ENCODE measurements at regions not wholly inside any gene's neighbourhood (a gene's known extent, or its start where the extent isn't known, plus 50 kb on each side); places are given as distances from the start of the nearest gene placed in this dataset.

- WGBS, 2 experiments, result 100% methylated on average over 1 of the region's 1 CpG; no CpG with 5 or more reads in 1 of the 2 experiments
- Histone ChIP-seq H3K27ac (ENCODE audit: insufficient read depth, low read depth, low read length, poor library complexity, severe bottlenecking) (no peak overlapping the region), H3K36me3 (ENCODE audit: control insufficient read depth, insufficient read depth, low read length) (peaks cover 5% of the 10 kb centered on the region), H3K4me3 (ENCODE audit: insufficient read depth, low read depth, low read length) (no peak overlapping the region), H3K9me3 (ENCODE audit: control insufficient read depth, low read length) (no peaks in the 10 kb centered on the region), H3K27me3 (ENCODE audit: control insufficient read depth, insufficient read depth, low read length, poor library complexity, severe bottlenecking) (no peaks in the 10 kb centered on the region), H3K4me1 (ENCODE audit: control insufficient read depth, insufficient read depth, low read length) (no peaks in the 10 kb centered on the region)
Observed at GRCh38 chr1:222938986-222939385, 124.1 kb downstream of the DISP1 start.

GRCh38 chr1:222940095-222940494 lies 125.3 kb downstream of the DISP1 start:
- no peaks in the 10 kb centered on the region for H3K27me3 ChIP-seq (ENCODE audit: control insufficient read depth, insufficient read depth, low read length, poor library complexity, severe bottlenecking)
- H3K9me3 ChIP-seq (ENCODE audit: control insufficient read depth, low read length), result no peaks in the 10 kb centered on the region
- H3K36me3 ChIP-seq (ENCODE audit: control insufficient read depth, insufficient read depth, low read length), result peaks cover 5% of the 10 kb centered on the region
- WGBS, 2 experiments, result 85 to 89% methylated on average over 5 of the region's 5 CpGs
- no peaks in the 10 kb centered on the region for H3K4me1 ChIP-seq (ENCODE audit: control insufficient read depth, insufficient read depth, low read length)
- H3K27ac ChIP-seq (ENCODE audit: insufficient read depth, low read depth, low read length, poor library complexity, severe bottlenecking), result no peak overlapping the region
- no peak overlapping the region for H3K4me3 ChIP-seq (ENCODE audit: insufficient read depth, low read depth, low read length)

GRCh38 chr1:222940906-222941305 lies 126.1 kb downstream of the DISP1 start:
- no peaks in the 10 kb centered on the region for H3K27me3 ChIP-seq (ENCODE audit: control insufficient read depth, insufficient read depth, low read length, poor library complexity, severe bottlenecking)
- H3K4me1 ChIP-seq (ENCODE audit: control insufficient read depth, insufficient read depth, low read length), result no peaks in the 10 kb centered on the region
- 100% methylated on average over 1 of the region's 2 CpGs; no CpG with 5 or more reads in 1 of the 2 experiments for WGBS, 2 experiments
- H3K36me3 ChIP-seq (ENCODE audit: control insufficient read depth, insufficient read depth, low read length), result peaks cover 5% of the 10 kb centered on the region
- H3K4me3 ChIP-seq (ENCODE audit: insufficient read depth, low read depth, low read length), result no peak overlapping the region
- no peaks in the 10 kb centered on the region for H3K9me3 ChIP-seq (ENCODE audit: control insufficient read depth, low read length)
- H3K27ac ChIP-seq (ENCODE audit: insufficient read depth, low read depth, low read length, poor library complexity, severe bottlenecking), result no peak overlapping the region

GRCh38 chr1:222941425-222941824 lies 126.6 kb downstream of the DISP1 start:
- no peaks in the 10 kb centered on the region for H3K4me1 ChIP-seq (ENCODE audit: control insufficient read depth, insufficient read depth, low read length)
- H3K27me3 ChIP-seq (ENCODE audit: control insufficient read depth, insufficient read depth, low read length, poor library complexity, severe bottlenecking), result no peaks in the 10 kb centered on the region
- H3K36me3 ChIP-seq (ENCODE audit: control insufficient read depth, insufficient read depth, low read length), result peaks cover 5% of the 10 kb centered on the region
- WGBS, 2 experiments, result 90 to 96% methylated on average over 1 of the region's 1 CpG
- H3K27ac ChIP-seq (ENCODE audit: insufficient read depth, low read depth, low read length, poor library complexity, severe bottlenecking), result no peak overlapping the region
- H3K4me3 ChIP-seq (ENCODE audit: insufficient read depth, low read depth, low read length), result no peak overlapping the region
- H3K9me3 ChIP-seq (ENCODE audit: control insufficient read depth, low read length), result no peaks in the 10 kb centered on the region

GRCh38 chr1:222946436-222946835 lies 131.6 kb downstream of the DISP1 start:
- Histone ChIP-seq H3K27ac (ENCODE audit: insufficient read depth, low read depth, low read length, poor library complexity, severe bottlenecking) (no peak overlapping the region), H3K27me3 (ENCODE audit: control insufficient read depth, insufficient read depth, low read length, poor library complexity, severe bottlenecking) (no peaks in the 10 kb centered on the region), H3K36me3 (ENCODE audit: control insufficient read depth, insufficient read depth, low read length) (peaks cover 9% of the 10 kb centered on the region), H3K4me1 (ENCODE audit: control insufficient read depth, insufficient read depth, low read length) (no peaks in the 10 kb centered on the region), H3K4me3 (ENCODE audit: insufficient read depth, low read depth, low read length) (no peak overlapping the region), H3K9me3 (ENCODE audit: control insufficient read depth, low read length) (no peaks in the 10 kb centered on the region)
- 100% methylated on average over 1 of the region's 1 CpG for WGBS, 2 experiments

- no peak overlapping the region for H3K27ac ChIP-seq (ENCODE audit: insufficient read depth, low read depth, low read length, poor library complexity, severe bottlenecking)
- 97 to 100% methylated on average over 1 to 2 of the region's 2 CpGs for WGBS, 2 experiments
- H3K27me3 ChIP-seq (ENCODE audit: control insufficient read depth, insufficient read depth, low read length, poor library complexity, severe bottlenecking), result no peaks in the 10 kb centered on the region
- no peak overlapping the region for H3K4me3 ChIP-seq (ENCODE audit: insufficient read depth, low read depth, low read length)
- H3K9me3 ChIP-seq (ENCODE audit: control insufficient read depth, low read length), result no peaks in the 10 kb centered on the region
- no peaks in the 10 kb centered on the region for H3K4me1 ChIP-seq (ENCODE audit: control insufficient read depth, insufficient read depth, low read length)
- H3K36me3 ChIP-seq (ENCODE audit: control insufficient read depth, insufficient read depth, low read length), result peaks cover 7% of the 10 kb centered on the region
Observed at GRCh38 chr1:222948079-222948478, 133.2 kb downstream of the DISP1 start.

- peaks cover 4% of the 10 kb centered on the region for H3K36me3 ChIP-seq (ENCODE audit: control insufficient read depth, insufficient read depth, low read length)
- H3K27me3 ChIP-seq (ENCODE audit: control insufficient read depth, insufficient read depth, low read length, poor library complexity, severe bottlenecking), result no peaks in the 10 kb centered on the region
- H3K9me3 ChIP-seq (ENCODE audit: control insufficient read depth, low read length), result no peaks in the 10 kb centered on the region
- no peak overlapping the region for H3K4me3 ChIP-seq (ENCODE audit: insufficient read depth, low read depth, low read length)
- 95 to 96% methylated on average over 3 of the region's 3 CpGs for WGBS, 2 experiments
- no peak overlapping the region for H3K27ac ChIP-seq (ENCODE audit: insufficient read depth, low read depth, low read length, poor library complexity, severe bottlenecking)
- no peaks in the 10 kb centered on the region for H3K4me1 ChIP-seq (ENCODE audit: control insufficient read depth, insufficient read depth, low read length)
Observed at GRCh38 chr1:222950892-222951291, 136.1 kb downstream of the DISP1 start.

GRCh38 chr1:222953585-222953984 lies 138.7 kb downstream of the DISP1 start:
- Histone ChIP-seq H3K4me3 (ENCODE audit: insufficient read depth, low read depth, low read length) (no peak overlapping the region), H3K4me1 (ENCODE audit: control insufficient read depth, insufficient read depth, low read length) (no peaks in the 10 kb centered on the region), H3K36me3 (ENCODE audit: control insufficient read depth, insufficient read depth, low read length) (no peaks in the 10 kb centered on the region), H3K27ac (ENCODE audit: insufficient read depth, low read depth, low read length, poor library complexity, severe bottlenecking) (no peak overlapping the region), H3K9me3 (ENCODE audit: control insufficient read depth, low read length) (no peaks in the 10 kb centered on the region), H3K27me3 (ENCODE audit: control insufficient read depth, insufficient read depth, low read length, poor library complexity, severe bottlenecking) (no peaks in the 10 kb centered on the region)
- WGBS, 2 experiments, result no CpG with 5 or more reads among the region's 1 CpG

GRCh38 chr1:222955964-222956363 lies 141.1 kb downstream of the DISP1 start:
- no peak overlapping the region for H3K27ac ChIP-seq (ENCODE audit: insufficient read depth, low read depth, low read length, poor library complexity, severe bottlenecking)
- H3K27me3 ChIP-seq (ENCODE audit: control insufficient read depth, insufficient read depth, low read length, poor library complexity, severe bottlenecking), result no peaks in the 10 kb centered on the region
- no peaks in the 10 kb centered on the region for H3K9me3 ChIP-seq (ENCODE audit: control insufficient read depth, low read length)
- 84 to 85% methylated on average over 2 of the region's 2 CpGs for WGBS, 2 experiments
- no peaks in the 10 kb centered on the region for H3K36me3 ChIP-seq (ENCODE audit: control insufficient read depth, insufficient read depth, low read length)
- no peaks in the 10 kb centered on the region for H3K4me1 ChIP-seq (ENCODE audit: control insufficient read depth, insufficient read depth, low read length)
- H3K4me3 ChIP-seq (ENCODE audit: insufficient read depth, low read depth, low read length), result no peak overlapping the region

GRCh38 chr1:222956601-222957000 lies 141.8 kb downstream of the DISP1 start:
- Histone ChIP-seq H3K4me3 (ENCODE audit: insufficient read depth, low read depth, low read length) (no peak overlapping the region), H3K4me1 (ENCODE audit: control insufficient read depth, insufficient read depth, low read length) (no peaks in the 10 kb centered on the region), H3K9me3 (ENCODE audit: control insufficient read depth, low read length) (no peaks in the 10 kb centered on the region), H3K27me3 (ENCODE audit: control insufficient read depth, insufficient read depth, low read length, poor library complexity, severe bottlenecking) (no peaks in the 10 kb centered on the region), H3K36me3 (ENCODE audit: control insufficient read depth, insufficient read depth, low read length) (no peaks in the 10 kb centered on the region), H3K27ac (ENCODE audit: insufficient read depth, low read depth, low read length, poor library complexity, severe bottlenecking) (no peak overlapping the region)

Data from ectodermal cell (in vitro differentiated cells).